ENCODE measurements at regions not wholly inside any gene's neighbourhood (a gene's known extent, or its start where the extent isn't known, plus 50 kb on each side); places are given as distances from the start of the nearest gene placed in this dataset.

- no peak for TF ChIP-seq CTCF (IDR thresholded peaks at IDR 0.05)
- no peak for TF ChIP-seq POLR2A (IDR thresholded peaks at IDR 0.05)
These were observed 67.8 kb upstream of the EGLN3 start for GRCh38 chr14:34018564-34019244.

Measured in Peyer's patch (tissue), 4 donors.